HFFc6 (cell line): ENCODE measurements at regions not wholly inside any gene's neighbourhood (a gene's known extent, or its start where the extent isn't known, plus 50 kb on each side); places are given as distances from the start of the nearest gene placed in this dataset.

Source experiments
- DNase-seq: peaks from one replicate; pipeline ENCODE4 v3.0.0-alpha.2; 2018
- H3K27ac Mint-ChIP-seq: 2 replicates; pipeline ENCODE4 v1.8.0; 2020; ENCODE audit warnings: mild to moderate bottlenecking, mixed read lengths
- H3K27me3 Mint-ChIP-seq: 2 replicates; pipeline ENCODE4 v1.8.0; 2021; ENCODE audit warnings: mild to moderate bottlenecking, moderate library complexity, mixed read lengths; ENCODE audit not compliant: insufficient read depth
- H3K36me3 Mint-ChIP-seq: 2 replicates; pipeline ENCODE4 v1.8.0; 2021; ENCODE audit warnings: low read depth, mixed read lengths
- H3K4me1 Mint-ChIP-seq: 2 replicates; pipeline ENCODE4 v1.8.0; 2020; ENCODE audit warnings: low read depth, mixed read lengths
- H3K4me3 Mint-ChIP-seq: 2 replicates; pipeline ENCODE4 v1.8.0; 2020; ENCODE audit warnings: mild to moderate bottlenecking, moderate library complexity, mixed read lengths
- H3K9me3 Mint-ChIP-seq: 2 replicates; pipeline ENCODE4 v1.8.0; 2020; ENCODE audit warnings: mild to moderate bottlenecking, mixed read lengths
- CTCF ChIP-seq: fragments of 200-600 bp; sonication (generic); IDR thresholded peaks from 2 replicates; pipeline ENCODE4 v1.5.0; 2021; ENCODE audit warnings: antibody characterized with exemption, mild to moderate bottlenecking

- H3K36me3 Mint-ChIP-seq: no peaks in the 10 kb centered on the region; the same call in 1 of the 2 replicates
- no peak for TF ChIP-seq CTCF
- no peak overlapping the region for H3K4me3 Mint-ChIP-seq
- H3K9me3 Mint-ChIP-seq: no peaks in the 10 kb centered on the region; the same call in 1 of the 2 replicates
- peaks cover 11% of the 10 kb centered on the region for H3K27me3 Mint-ChIP-seq
- no peak for DNase-seq
- H3K27ac Mint-ChIP-seq: no peak overlapping the region
- H3K4me1 Mint-ChIP-seq: peaks cover 12% of the 10 kb centered on the region; the same call in 1 of the 2 replicates
Measured at GRCh38 chr10:124329362-124329761, 89.4 kb downstream of the OAT start.

GRCh38 chr10:124328477-124329220 lies 90.1 kb downstream of the OAT start:
- Mint-ChIP-seq H3K27ac (no peak overlapping the region), H3K9me3 (no peaks in the 10 kb centered on the region; the same call in 1 of the 2 replicates), H3K27me3 (peaks cover 16% of the 10 kb centered on the region), H3K36me3 (no peaks in the 10 kb centered on the region; the same call in 1 of the 2 replicates), H3K4me1 (peaks cover 12% of the 10 kb centered on the region; the same call in 1 of the 2 replicates), H3K4me3 (no peak overlapping the region)
- DNase-seq: no peak
- no peak for TF ChIP-seq CTCF

- Mint-ChIP-seq H3K4me1 (no peaks in the 10 kb centered on the region), H3K4me3 (no peak overlapping the region), H3K27me3 (peaks cover 16% of the 10 kb centered on the region), H3K9me3 (peaks cover 5% of the 10 kb centered on the region), H3K27ac (no peak overlapping the region), H3K36me3 (no peaks in the 10 kb centered on the region; the same call in none of the 2 replicates)
- no peak for TF ChIP-seq CTCF
- no peak for DNase-seq
Measured at GRCh38 chr10:124325998-124326636, 92.6 kb downstream of the OAT start.

- H3K4me3 Mint-ChIP-seq: no peak overlapping the region
- H3K9me3 Mint-ChIP-seq: peaks cover 5% of the 10 kb centered on the region
- no peak for TF ChIP-seq CTCF
- H3K27ac Mint-ChIP-seq: no peak overlapping the region
- H3K27me3 Mint-ChIP-seq: peaks cover 16% of the 10 kb centered on the region
- no peaks in the 10 kb centered on the region; the same call in none of the 2 replicates for H3K36me3 Mint-ChIP-seq
- peaks cover under 1% of the 10 kb centered on the region; the same call in 1 of the 2 replicates for H3K4me1 Mint-ChIP-seq
- DNase-seq: no peak
Measured at GRCh38 chr10:124325633-124325914, 93.1 kb downstream of the OAT start.

- Mint-ChIP-seq H3K9me3 (peaks cover 5% of the 10 kb centered on the region), H3K36me3 (no peaks in the 10 kb centered on the region; the same call in none of the 2 replicates), H3K4me1 (peaks cover 6% of the 10 kb centered on the region; the same call in 1 of the 2 replicates), H3K27me3 (peaks cover 15% of the 10 kb centered on the region), H3K4me3 (no peak overlapping the region), H3K27ac (no peak overlapping the region)
- TF ChIP-seq CTCF: no peak
- DNase-seq: no peak
Measured at GRCh38 chr10:124324856-124325632, 93.7 kb downstream of the OAT start.
